Uterus (tissue), 2 donors: ENCODE measurements at regions not wholly inside any gene's neighbourhood (a gene's known extent, or its start where the extent isn't known, plus 50 kb on each side); places are given as distances from the start of the nearest gene placed in this dataset.

ENCODE experiments used
- CTCF ChIP-seq, 4 experiments: fragments of 200-600 bp in 2 of 4; fragments of 450-650 bp in 2 of 4; sonication (generic) in 2 of 4; IDR thresholded peaks; one replicate each; pipeline ENCODE4 v1.5.1; 2016 to 2019; ENCODE audit warnings: antibody characterized with exemption in 4 of 4, mild to moderate bottlenecking in 2 of 4, moderate library complexity in 1 of 4
- POLR2A ChIP-seq, 2 donors: fragments of 450-650 bp; IDR thresholded peaks; one replicate each; pipeline ENCODE4 v1.6.1; 2016; ENCODE audit warnings: antibody characterized with exemption in 2 of 2, mild to moderate bottlenecking in 1 of 2, moderate library complexity in 1 of 2

- TF ChIP-seq POLR2A (IDR thresholded peaks at IDR 0.05), result no peak
- TF ChIP-seq CTCF (IDR thresholded peaks at IDR 0.05), result no peak
Measured at GRCh38 chr3:118036215-118036614, 998.4 kb downstream of the IGSF11 start.
